NT2/D1 (cell line): ENCODE measurements at regions not wholly inside any gene's neighbourhood (a gene's known extent, or its start where the extent isn't known, plus 50 kb on each side); places are given as distances from the start of the nearest gene placed in this dataset.

Experiments used
- DNase-seq: peaks from one replicate; pipeline ENCODE4 v3.0.0-alpha.2; 2011; ENCODE audit warnings: low read depth, low spot score
- H3K27me3 ChIP-seq: 2 replicates; pipeline ENCODE4 v1.6.0; 2011; ENCODE audit warnings: mild to moderate bottlenecking; ENCODE audit not compliant: insufficient read length, insufficient read depth
- H3K36me3 ChIP-seq: 2 replicates; pipeline ENCODE4 v1.6.1; 2011; ENCODE audit warnings: mild to moderate bottlenecking, low read length, mixed read lengths; ENCODE audit not compliant: insufficient read depth, insufficient read length
- H3K4me1 ChIP-seq: 2 replicates; pipeline ENCODE4 v1.5.1; 2011; ENCODE audit not compliant: insufficient read depth, insufficient read length
- H3K4me3 ChIP-seq: 2 replicates; pipeline ENCODE4 v1.5.1; 2011; ENCODE audit warnings: low read depth; ENCODE audit not compliant: insufficient read length
- H3K9ac ChIP-seq: 2 replicates; pipeline ENCODE4 v1.6.0; 2011; ENCODE audit warnings: low read depth; ENCODE audit not compliant: insufficient read length
- H3K9me3 ChIP-seq: 2 replicates; pipeline ENCODE4 v1.5.1; 2011; ENCODE audit warnings: mild to moderate bottlenecking, low read length; ENCODE audit not compliant: insufficient read depth
- SUZ12 ChIP-seq: IDR thresholded peaks from 2 replicates; pipeline ENCODE4 v1.6.1; 2011; ENCODE audit not compliant: insufficient read length, insufficient read depth; ENCODE audit errors: extremely low read depth
- YY1 ChIP-seq: IDR thresholded peaks from 2 replicates; pipeline ENCODE4 v1.6.1; 2011; ENCODE audit not compliant: insufficient read length, insufficient read depth
- ZNF274 ChIP-seq: IDR thresholded peaks from 2 replicates; pipeline ENCODE4 v1.6.1; 2011; ENCODE audit warnings: mild to moderate bottlenecking, low read depth, low read length

DNA sequence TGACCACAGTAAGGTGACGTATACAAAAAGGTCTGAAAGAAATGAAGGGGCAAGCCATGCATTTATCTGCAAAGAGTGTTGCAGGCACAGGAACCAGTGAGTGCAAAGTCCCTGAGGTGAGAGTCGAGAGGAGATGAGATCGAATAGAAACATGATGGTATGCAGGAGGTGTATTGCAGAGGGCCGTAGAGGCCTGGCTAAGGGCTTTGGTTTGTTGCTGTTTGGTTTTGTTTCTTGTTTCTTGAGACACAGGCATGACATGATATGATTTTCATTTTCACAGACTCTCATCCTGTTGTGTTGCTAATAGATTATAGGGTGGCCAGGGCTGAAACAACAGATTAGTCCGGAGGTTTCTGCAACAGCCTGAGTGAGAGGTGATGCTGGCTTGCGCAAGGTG lies 80.4 kb downstream of the HSPH1 start:
- no peak for DNase-seq
- Histone ChIP-seq H3K4me3 (no peak overlapping the region), H3K9me3 (no peaks in the 10 kb centered on the region), H3K36me3 (no peaks in the 10 kb centered on the region), H3K27me3 (no peaks in the 10 kb centered on the region), H3K9ac (no peak overlapping the region), H3K4me1 (no peaks in the 10 kb centered on the region)
- TF ChIP-seq ZNF274 (no peak), YY1 (no peak), SUZ12 (no peak)

DNA sequence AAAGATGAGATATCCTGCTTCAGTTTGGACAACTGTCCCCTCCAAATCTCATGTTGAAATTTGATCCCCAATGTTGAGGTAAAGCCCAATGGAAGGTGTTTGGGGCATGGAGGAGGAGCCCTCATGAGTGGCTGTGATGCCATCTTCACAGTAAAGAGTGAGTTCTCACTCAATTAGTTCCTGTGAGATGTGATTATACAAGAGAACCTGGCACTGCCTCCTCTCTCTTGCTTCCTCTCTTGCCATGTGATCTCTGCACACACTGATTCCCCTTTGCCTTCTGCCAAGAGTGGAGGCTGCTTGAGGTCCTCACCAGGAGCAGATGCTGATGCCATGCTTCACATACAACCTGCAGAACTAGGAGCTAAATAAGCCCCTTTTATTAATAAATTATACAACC lies 86.9 kb downstream of the HSPH1 start:
- no peak for DNase-seq
- no peaks in the 10 kb centered on the region for H3K9me3 ChIP-seq
- no peak overlapping the region for H3K4me3 ChIP-seq
- TF ChIP-seq YY1 (no peak), SUZ12 (no peak), ZNF274 (no peak)
- no peaks in the 10 kb centered on the region for H3K4me1 ChIP-seq
- H3K27me3 ChIP-seq = no peaks in the 10 kb centered on the region
- no peaks in the 10 kb centered on the region for H3K36me3 ChIP-seq
- no peak overlapping the region for H3K9ac ChIP-seq

DNA sequence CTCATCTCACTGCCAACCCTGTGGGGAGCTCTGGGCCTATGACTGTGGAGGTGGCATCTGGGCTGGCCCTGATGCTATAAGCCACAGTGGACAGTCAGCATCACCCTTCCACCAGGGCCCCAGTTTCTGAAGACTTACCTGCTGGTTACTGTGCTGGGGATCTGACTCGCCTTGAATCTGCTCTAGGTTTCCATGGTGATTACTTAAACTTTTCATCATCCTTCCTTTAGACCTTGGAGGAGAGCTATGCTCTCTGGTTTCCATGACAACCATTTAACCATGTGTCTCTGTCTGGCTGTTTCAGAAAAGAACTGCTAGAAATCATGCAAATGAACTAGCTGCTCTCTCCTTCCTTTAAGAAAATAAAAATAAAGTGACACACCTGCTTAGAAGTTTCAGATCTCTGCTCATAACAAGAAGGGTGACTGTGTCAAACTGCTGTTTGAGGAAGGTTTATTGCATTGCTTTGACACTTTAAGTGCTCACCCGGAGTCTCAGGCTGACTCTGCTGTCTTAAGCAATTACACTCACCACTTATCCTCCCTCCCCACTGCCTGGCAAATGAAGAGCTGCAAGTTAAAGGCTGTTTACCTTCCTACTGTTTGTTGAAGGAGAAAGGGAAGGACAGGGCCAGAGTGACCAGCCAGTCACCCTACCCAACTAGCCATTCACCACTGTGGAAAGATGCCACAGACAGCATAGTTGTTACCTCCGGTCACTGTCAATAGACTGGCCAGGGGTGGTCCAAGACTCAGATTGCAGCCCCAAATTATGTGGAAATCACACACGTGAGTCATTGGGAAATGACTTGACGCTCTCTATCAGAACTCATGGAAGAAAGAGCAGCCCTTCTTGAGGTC lies 87.6 kb downstream of the HSPH1 start:
- DNase-seq = no peak
- H3K27me3 ChIP-seq = no peaks in the 10 kb centered on the region
- no peak overlapping the region for H3K9ac ChIP-seq
- H3K36me3 ChIP-seq = no peaks in the 10 kb centered on the region
- TF ChIP-seq SUZ12 = no peak
- no peak for TF ChIP-seq YY1
- TF ChIP-seq ZNF274 = no peak
- H3K4me3 ChIP-seq = no peak overlapping the region
- H3K9me3 ChIP-seq = no peaks in the 10 kb centered on the region
- H3K4me1 ChIP-seq = no peaks in the 10 kb centered on the region

DNA sequence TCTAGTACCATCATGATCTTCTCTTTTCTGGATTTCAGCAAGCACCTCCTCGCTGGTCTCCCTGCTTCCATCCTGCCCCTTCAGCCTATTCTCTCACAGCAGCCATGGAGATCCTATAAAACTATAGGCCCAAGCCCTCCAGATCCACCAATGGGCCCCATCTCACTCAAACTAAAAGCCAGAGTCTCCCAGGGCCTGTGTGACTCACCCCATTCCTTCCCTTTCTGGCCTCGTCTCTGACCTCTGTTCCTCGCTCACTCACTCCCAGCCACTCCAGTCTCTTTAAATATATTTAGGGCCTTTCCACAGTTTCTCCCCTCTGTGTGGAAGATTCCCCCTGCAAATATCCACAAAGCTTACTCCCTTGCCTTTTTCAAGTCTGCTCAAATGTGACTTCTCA lies 89.7 kb downstream of the HSPH1 start:
- TF ChIP-seq ZNF274 (no peak), SUZ12 (no peak), YY1 (no peak)
- H3K9me3 ChIP-seq = no peaks in the 10 kb centered on the region
- H3K9ac ChIP-seq = no peak overlapping the region
- H3K4me1 ChIP-seq = no peaks in the 10 kb centered on the region
- DNase-seq = no peak
- H3K27me3 ChIP-seq = no peaks in the 10 kb centered on the region
- no peak overlapping the region for H3K4me3 ChIP-seq
- no peaks in the 10 kb centered on the region for H3K36me3 ChIP-seq

DNA sequence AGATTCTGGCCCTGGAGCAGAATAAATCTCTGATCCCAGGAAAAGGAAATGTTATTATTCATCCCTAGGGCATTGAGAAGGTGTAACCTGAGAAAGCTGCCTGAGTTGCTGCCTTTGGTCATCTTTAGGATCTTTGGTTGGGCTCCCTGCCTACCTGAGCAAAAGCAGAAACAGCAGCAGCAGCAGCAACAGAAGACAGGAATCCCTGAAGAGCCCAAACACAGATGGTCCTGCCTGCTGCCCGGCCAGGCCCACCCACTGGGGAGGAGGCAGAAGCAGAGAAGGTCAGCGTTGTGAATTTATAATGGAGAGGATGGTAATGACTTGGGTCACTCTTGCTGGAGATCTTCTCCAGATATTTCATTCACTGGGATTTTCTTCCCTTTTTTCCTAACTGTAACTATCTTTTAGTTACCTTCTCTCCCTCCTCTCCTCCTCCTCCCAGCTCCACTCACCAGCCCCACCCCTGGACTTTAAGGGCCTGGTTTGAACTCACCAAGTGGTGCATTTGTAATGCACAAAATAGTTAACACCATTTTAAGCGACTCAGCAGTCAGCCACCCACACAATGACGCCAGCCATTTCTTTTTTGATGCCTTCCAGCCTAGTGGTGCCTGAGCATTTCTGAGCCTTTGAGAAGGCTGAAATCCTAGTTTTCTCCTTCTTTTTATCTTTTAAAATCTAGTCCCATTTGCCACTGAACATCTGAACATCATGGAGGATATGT lies 91.7 kb downstream of the HSPH1 start:
- no peak overlapping the region for H3K9ac ChIP-seq
- H3K4me3 ChIP-seq = no peak overlapping the region
- no peaks in the 10 kb centered on the region for H3K36me3 ChIP-seq
- H3K9me3 ChIP-seq = no peaks in the 10 kb centered on the region
- no peak for TF ChIP-seq ZNF274
- TF ChIP-seq YY1 = no peak
- TF ChIP-seq SUZ12 = no peak
- H3K27me3 ChIP-seq = no peaks in the 10 kb centered on the region
- no peaks in the 10 kb centered on the region for H3K4me1 ChIP-seq
- DNase-seq = peak; percentile 27

DNA sequence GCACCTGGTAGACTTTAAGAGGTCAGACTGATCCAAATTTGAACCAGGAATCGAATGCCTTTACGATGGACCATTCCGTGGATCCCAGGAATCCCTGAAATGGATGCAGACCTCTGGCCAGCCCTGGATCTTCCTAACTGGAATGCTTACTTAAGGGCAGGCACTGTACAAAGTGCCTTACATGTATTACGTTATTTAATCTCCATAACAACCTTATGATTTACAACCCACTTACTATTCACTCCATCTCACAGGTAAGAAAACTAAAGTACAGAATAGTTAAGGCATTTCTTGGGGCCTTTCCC lies 93.6 kb downstream of the HSPH1 start:
- H3K9ac ChIP-seq = no peak overlapping the region
- no peaks in the 10 kb centered on the region for H3K4me1 ChIP-seq
- no peak for DNase-seq
- no peaks in the 10 kb centered on the region for H3K9me3 ChIP-seq
- H3K27me3 ChIP-seq = no peaks in the 10 kb centered on the region
- TF ChIP-seq SUZ12 = no peak
- TF ChIP-seq YY1 = no peak
- no peak for TF ChIP-seq ZNF274
- H3K4me3 ChIP-seq = no peak overlapping the region
- H3K36me3 ChIP-seq = no peaks in the 10 kb centered on the region

DNA sequence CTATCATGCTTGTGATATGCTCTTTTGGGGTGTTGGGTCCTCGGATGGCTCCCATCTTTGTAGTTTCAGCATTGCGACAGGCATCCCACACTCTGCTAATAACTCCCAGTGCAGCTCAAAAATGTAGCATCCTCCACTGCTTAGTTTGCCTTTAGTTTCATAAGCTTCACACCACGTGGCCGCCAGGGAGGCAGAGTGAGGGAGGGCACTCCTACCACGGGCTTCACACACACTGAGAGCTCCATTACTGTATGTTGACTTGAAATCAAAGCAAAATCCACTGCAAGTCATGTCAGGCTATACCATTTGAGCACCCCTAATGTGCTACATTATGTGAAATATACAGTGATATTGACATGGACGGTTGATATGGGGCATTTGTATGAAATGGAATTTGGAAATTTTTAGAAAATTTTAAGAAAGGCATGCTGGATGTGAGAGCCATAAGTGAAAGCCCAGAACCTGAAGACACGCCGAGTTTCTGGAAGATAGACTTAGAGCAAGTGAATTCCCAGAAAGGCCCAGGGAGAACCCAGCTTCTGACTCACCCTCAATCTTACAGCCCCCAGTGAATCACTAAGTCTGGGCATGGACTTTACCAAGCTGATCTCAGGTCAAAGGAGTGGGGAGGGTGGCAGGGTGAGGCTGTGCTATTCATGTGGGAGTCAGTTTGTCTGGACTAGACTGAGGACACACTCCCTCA lies 94.1 kb downstream of the HSPH1 start:
- Histone ChIP-seq H3K4me3 (no peak overlapping the region), H3K27me3 (no peaks in the 10 kb centered on the region), H3K9me3 (no peaks in the 10 kb centered on the region), H3K36me3 (no peaks in the 10 kb centered on the region), H3K4me1 (no peaks in the 10 kb centered on the region), H3K9ac (no peak overlapping the region)
- TF ChIP-seq YY1 (no peak), ZNF274 (no peak), SUZ12 (no peak)
- no peak for DNase-seq
